Islet precursor cell (in vitro differentiated cells): ENCODE measurements at regions not wholly inside any gene's neighbourhood (a gene's known extent, or its start where the extent isn't known, plus 50 kb on each side); places are given as distances from the start of the nearest gene placed in this dataset.
A peak's percentile ranks its signal among the peaks of the same experiment; 100 is the strongest.
"Not testable (repeated sequence)": the region's sequence is repeated elsewhere in the genome, so short reads cannot be mapped to it uniquely, and the experiment has no call there.

Experiments
- DNase-seq: peaks from one replicate; pipeline ENCODE4 v3.0.0-alpha.2; 2018

DNA sequence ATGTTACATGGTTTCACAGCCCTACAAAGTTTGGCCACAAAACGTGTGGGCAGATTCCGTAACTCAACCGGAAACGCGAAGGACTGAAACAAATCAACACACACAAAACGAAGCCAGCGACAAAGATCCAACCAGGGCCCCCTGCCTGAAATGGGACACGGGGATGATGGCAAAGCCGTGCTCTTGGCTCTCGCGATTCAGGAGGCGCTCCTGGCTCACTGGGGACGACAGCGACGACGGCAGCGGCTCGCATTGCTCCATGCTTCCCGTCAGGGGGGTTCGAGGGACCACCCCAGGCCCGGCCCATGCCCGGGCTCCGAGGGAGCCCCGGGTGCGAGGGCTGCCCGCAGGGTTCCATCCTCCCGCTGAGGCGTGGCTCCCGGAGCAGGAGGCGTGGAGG lies 4786.8 kb upstream of the OR11H1 start:
- DNase-seq = no peak

DNA sequence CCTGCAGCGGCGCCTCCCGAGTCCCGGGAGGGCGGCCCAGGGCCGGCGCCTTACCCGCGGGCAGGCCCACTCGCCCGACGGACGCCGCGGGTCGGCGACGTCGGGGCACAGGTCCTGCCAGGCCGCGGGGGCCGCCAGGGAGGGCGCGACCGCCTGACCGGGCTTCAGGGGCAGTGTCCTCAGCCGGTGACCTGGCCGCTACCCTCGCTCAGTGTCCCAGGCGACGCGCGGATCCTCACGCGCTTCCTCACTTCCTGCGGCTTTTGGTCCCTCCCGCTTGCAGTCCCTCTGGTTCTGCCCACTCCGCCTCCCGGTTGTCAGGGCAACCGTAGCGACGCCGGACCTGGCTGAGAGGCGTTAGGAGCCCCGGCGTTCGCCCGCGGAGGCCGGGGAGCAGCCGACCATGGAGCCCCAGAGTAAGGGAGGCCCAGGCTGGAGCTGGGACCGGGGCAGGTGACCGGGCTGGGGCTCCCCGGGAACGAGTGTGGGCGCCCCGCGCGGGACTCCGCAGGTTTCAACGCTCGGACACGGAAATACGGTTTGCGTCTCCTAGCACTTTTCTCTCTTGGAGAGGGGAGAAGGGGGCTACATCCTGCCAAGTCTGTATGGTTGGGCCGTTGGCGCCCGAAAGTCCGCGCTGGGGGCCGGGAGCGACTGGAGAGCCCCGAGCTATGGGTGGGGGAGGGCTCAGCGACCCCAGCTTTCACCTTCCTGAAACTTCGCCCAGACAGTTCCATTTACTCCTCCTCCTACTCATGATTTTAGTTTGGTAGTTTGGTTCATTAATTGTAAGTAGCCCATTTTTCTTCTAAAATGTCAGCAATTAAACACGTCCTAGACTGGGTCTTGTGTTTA lies 4786.0 kb upstream of the OR11H1 start:
- DNase-seq = peak; percentile 54

DNA sequence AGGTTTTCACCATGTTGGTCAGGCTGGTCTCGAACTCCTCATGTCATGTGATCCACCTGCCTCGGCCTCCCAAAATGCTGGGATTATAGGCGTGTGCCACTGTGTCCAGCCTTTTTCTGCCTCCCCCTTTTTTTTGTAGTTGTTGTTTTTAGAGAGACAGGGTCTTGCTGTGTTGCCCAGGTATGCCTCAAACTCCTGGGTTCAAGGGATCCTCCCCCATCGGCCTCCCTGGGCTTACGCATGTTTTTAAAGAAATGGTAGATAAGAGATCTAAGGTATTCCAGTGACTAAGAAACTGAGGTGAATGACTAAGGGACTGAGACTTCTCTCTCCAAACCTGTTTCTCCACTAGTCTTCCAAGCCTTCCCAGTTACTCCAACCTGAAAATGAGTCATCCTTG lies 4781.6 kb upstream of the OR11H1 start:
- DNase-seq = not testable (repeated sequence)

DNA sequence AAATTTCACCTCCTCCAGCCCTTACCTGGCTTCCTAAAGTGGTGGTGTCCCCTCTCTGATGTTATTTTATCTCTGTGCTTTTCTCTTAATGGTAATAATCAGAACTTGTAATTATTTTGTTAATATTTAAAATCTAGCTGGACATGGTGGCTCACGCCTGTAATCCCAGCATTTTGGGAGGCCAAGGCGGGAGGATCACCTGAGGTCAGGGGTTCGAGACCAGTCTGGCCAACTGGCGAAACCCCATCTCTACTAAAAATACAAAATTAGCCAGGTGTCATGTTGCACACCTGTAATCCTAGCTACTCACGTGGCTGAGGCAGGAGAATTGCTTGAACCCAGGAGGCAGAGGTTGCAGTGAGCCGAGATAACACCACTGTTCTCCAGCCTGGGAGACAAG lies 4780.8 kb upstream of the OR11H1 start:
- not testable (repeated sequence) for DNase-seq

DNA sequence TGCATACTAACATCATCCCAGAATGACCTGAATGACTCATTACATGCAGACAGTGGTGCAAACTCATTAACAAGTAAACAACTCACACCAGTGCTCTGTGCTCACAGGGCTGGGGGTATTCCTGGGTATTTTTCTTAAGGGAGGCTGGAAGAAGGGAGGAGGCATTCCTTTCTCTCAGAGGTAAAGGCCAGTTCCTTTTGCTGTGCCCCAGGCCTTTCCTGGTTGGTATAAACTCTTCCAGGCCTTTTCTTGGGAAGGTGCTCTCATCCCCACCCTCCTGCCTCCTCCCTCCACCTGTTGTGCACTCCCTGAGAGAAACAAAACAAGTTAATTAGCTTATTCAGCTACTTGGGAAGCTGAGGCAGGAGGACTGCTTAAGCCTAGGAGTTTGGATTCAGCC lies 4779.2 kb upstream of the OR11H1 start:
- DNase-seq = not testable (repeated sequence)

DNA sequence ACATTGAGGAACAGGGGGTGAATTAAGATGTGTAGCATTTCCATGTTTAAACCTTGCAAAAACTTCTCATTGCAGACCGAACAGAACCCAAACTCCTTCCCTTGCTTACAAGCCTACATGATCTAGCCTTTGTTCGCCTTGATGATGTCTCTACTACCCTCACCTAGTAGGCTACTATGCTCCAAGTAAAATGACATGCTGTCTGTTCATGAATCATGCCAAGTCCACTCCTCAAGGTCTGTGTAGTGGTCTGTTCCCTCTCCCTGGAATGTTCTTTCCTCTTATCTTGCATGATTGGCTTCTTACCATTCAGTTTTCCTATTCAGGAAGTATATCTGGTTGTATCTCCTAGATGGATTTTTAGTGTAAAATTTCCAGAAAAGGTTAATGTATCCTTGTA lies 4778.6 kb upstream of the OR11H1 start:
- DNase-seq = not testable (repeated sequence)

DNA sequence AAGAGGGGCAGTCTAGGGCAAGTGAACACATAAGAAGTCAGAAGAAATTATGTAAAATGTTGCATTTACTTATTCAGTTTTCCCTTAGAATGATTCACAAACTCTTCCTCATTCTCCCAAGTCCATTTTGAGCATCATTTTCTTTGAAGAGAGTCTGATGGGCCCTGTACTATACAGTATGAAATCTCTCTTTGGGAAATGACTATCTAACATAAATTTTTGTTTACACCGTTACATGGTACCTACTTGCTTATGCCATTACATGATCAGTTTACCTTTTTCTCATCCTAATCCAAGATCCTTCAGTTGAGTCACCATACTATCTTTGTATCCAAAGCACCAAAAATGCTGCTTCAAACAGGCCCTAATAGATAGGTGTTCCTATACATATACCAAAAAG lies 4774.4 kb upstream of the OR11H1 start:
- DNase-seq = not testable (repeated sequence)

DNA sequence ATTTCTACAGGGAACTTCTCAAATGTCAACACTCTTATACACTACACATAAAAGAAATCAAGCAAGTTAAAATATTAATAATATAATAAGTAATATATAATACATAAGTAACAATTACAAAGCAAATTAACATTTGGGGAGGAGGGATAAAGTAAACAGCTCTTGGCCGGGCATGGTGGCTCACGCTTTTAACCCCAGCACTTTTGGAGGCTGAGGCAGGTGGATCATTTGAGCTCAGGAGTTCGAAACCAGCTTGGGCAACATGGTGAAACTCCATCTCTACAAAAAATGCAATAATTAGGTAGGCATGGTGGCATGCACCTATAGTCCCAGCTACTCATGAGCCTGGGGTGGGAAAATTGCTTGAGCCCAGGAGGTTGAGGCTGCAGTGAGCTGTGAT lies 4772.6 kb upstream of the OR11H1 start:
- not testable (repeated sequence) for DNase-seq

DNA sequence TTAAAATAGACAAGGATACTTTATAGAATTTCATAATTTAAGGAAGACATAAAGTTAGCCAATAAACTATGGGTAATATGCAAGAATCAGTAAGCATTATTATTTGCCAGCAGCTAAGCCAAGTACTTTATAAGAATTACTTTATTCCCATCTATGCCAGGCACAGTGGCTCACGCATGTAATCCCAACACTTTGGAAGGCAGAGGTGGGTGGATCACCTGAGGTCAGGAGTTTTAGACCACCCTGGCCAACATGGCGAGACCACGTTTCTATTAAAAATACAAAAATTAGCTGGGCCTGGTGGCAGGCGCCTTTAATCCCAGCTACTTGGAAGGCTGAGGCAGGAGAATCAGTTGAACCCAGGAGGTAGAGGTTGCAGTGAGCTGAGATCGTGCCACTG lies 4767.6 kb upstream of the OR11H1 start:
- DNase-seq = not testable (repeated sequence)

DNA sequence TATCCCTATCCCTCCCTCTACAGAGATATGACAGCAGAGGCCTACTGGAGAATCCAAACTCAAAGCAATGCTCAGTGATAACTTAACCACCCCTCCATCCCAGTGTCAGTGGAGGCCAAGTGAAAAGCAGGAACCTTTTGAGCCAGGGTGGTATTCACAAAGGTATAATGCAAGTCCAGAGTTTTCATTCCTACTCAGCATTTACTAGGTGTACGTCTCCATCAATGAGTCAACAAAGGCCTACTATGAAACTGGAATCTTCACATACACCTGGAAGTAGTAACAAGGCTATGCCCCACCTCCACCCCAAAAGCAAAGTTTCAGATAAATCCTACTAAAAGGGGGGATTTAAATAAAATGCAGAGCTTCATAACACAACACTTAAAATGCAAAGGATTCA lies 4761.7 kb upstream of the OR11H1 start:
- not testable (repeated sequence) for DNase-seq

DNA sequence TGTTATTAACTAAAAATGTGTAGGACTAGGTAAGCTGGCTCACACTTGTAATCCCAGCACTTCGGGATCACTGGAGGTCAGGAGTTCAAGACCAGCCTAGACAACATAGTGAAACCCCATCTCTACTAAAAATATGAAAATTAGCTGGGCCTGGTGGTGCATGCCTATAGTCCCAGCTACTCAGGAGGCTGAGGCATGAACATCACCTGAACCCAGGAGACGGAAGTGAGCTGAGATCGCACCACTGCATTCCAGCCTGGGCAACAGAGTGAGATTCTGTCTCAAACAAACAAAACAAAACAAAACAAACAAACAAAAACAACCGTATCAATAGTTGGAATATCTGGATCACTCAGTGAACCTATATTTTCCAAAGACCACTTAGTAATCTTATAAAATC lies 4759.1 kb upstream of the OR11H1 start:
- DNase-seq = not testable (repeated sequence)

DNA sequence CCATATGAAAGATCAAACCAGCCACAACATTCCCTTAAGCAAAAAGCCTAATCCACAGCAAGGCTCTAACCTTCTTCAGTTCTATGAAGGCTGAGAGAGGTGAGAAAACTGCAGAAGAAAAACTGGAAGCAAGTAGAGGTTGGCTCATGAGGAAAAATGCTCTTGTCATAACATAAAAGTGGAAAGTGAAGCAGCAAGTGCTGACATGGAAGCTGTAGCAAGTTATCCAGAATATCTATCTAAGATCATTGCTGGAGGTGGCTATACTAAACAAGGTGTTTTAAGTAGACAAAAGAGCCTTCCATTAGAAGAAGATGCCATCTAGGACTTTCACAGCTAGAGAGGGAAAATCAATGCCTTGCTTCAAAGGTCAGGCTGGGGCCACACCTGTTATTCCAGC lies 4756.2 kb upstream of the OR11H1 start:
- DNase-seq = not testable (repeated sequence)

DNA sequence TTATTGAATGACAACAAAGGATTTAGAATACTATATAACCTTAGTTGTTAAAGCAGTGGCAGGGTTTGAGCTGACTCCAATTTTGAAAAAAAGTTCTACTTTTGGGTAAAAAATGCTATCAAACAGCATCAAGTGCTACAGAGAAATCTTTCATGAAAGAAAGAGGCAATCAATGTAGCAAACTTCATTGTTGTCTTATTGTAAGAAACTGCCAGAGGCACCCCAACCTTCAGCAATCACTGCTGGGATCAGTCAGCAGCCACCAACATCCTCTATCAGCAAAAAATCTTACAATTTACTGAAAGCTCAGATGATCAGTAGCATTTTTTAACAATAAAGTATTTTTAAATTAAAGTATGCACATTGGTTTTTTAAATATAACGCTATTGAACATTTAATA lies 4754.7 kb upstream of the OR11H1 start:
- DNase-seq = not testable (repeated sequence)

DNA sequence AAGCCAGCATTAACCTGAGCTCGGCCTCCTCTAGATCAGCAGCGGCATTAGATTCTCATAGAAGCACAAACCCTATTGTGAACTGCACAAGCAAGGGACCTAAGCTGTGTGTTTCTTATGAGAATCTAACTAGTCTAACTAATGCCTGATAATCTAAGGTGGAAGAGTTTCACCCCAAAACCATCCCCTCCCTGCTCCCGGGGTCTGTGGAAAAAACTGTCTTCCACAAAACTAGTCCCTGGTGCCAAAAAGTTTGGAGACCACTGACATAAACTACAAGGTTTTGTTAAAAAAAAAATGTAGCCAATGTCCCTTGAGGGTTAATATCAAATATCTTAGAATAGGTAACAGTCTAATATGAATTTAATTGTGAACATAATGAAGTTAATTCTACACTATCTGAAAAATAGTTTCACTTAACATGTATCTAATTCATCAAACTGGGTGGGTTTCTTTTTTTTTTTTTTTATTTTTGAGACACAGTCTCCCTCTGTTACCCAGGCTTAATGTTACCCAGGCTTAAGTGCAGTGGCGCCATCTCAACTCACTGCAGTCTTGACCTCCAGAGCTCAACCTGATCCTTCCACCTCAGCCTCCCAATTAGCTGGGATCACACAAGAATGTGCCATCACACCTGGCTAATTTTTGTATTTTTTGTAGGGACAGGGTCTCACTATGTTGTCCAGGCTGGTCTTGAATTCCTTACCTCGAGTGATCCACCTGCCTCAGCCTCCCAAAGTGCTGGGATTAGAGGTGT lies 4752.2 kb upstream of the OR11H1 start:
- DNase-seq = not testable (repeated sequence)

DNA sequence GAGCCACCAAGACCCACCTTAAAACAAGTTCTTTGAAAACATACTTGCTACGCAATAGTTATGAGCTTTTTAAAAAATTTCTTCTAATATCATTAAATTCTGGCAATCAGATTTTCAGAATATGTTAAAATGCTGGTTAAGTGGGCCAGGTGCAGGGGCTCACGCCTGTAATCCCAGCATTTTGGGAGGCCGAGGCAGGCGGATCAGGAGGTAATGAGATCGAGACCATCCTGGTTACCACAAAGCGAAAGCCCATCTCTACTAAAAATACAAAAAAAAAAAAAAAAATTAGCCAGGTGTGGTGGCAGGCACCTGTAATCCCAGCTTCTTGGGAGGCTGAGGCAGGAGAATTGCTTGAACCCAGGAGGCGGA lies 4751.6 kb upstream of the OR11H1 start:
- DNase-seq = not testable (repeated sequence)

DNA sequence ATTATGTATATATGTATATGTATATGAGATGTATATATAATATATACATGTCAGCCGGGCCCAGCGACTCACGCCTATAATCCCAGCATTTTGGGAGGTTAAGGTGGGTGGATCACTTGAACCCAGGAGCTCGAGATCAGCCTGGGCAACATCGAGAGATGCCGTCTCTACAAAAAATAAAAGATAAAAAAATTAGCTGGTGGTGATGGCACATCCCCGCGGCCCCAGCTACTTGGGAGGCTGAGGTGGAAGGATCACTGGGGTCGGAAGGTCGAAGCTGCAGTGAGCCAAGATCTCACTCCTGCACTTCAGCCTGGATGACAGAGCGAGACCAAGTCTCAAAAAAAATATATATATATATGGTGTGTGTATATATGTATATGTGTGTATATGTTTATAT lies 4750.3 kb upstream of the OR11H1 start:
- not testable (repeated sequence) for DNase-seq

DNA sequence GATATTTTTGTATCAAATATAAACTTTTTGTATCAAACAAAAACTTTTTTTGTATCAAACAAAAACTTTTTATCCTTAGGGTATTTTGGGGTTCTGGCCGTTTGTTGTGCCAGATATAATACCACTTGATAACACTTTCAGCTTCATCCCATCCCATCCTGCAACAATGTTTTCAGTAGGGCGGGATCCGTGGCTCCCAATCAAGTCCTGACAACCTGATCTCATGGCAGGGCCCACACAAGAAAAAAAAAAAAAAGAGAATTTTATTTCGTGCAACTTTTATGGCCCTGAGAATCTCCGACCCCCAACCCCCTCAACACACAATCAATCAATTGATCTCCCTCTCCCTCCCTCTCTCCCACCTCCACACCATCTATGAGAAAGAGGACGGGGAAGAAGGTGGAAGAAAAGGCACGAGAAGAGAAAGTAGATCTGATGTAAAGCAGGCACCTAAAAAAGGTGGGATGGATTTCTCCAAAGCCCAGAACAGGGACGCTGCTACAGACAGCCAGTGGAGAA lies 4749.6 kb upstream of the OR11H1 start:
- DNase-seq = no peak

DNA sequence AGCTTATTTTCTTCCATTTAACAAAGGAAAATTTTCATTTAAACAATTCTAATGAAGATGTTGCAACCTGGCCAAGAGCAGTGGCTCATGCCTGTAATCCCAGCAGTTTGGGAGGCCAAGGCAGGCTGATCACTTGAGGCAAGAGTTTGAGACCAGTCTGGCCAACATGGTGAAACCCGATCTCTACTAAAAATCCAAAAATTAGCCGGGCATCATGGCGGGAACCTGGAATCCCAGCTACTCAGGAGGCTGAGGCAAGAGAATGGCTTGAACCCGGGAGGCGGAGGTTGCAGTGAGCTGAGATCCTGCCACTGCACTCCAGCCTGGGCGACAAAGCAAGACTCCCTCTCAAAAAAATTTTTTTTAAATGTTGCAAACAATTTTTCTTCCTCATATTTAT lies 4748.8 kb upstream of the OR11H1 start:
- not testable (repeated sequence) for DNase-seq

DNA sequence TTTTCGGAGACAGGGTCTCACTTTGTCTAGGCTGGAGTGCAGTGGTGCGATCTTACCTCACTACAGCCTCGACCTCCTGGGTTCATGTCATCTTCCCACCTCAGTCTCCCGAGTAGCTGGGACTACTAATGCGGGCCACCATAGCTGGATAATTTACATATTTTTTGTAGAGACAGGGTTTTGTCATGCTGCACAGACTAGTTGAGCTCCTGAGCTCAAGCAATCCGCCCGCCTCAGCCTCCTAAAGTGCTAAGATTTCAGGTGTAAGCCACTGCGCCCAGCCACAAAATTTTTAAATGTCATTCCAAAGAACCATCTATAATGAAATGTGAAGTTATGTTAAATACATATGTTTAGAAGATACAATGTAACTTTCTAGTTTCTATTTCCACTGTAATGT lies 4747.7 kb upstream of the OR11H1 start:
- no peak for DNase-seq

DNA sequence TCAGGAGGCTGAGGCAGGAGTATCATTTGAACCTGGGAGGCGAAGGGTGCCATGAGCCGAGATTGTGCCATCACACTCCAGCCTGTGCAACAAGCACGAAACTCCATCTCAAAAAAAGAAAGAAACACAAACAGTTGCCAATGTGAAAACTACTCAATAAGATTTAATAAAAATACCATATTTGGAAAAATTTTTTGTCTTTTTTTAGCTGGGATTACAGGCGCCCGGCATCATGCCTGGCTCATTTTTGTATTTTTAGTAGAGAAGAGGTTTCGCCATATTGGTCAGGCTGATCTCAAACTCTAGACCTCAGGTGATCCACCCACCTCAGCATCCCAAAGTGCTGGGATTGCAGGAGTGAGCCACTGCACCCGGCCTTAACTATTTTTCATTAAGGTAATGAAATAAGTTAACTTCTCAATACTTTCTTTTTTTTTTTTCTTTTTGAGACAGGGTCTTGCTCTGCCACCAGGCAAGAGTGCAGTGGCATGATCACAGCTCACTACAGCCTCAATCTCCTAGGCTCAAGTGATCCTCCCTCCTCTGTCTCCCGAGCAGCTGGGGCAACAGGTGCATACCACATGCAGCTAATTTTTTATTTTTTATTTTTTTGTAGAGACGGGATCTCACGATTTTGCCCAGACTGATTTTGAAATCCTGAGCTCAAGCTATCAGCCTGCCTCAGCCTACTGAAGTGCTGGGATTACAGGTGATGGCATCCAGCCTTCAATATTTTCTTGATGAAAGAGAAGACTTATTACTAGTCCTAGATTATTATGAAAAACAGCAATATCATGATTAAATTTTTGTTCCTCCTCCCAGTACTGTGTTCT lies 4746.2 kb upstream of the OR11H1 start:
- no peak for DNase-seq
